Neural cell (in vitro differentiated cells): ENCODE measurements at regions not wholly inside any gene's neighbourhood (a gene's known extent, or its start where the extent isn't known, plus 50 kb on each side); places are given as distances from the start of the nearest gene placed in this dataset.

Experiments used
- H2AFZ ChIP-seq: fragments of 200-600, 300-800 bp; sonication (generic), shearing (Covaris generic); 2 replicates; pipeline ENCODE4 v1.6.0; 2014; ENCODE audit warnings: low read depth, mild to moderate bottlenecking, antibody characterized with exemption, low read length, moderate library complexity
- H3F3A ChIP-seq: fragments of 200-600 bp; shearing (Covaris generic); 2 replicates; pipeline ENCODE4 v1.6.1; 2016; ENCODE audit warnings: mild to moderate bottlenecking, moderate library complexity, mixed read lengths, antibody characterized with exemption, low read length; ENCODE audit not compliant: insufficient read depth, poor library complexity, severe bottlenecking
- H3K27ac ChIP-seq: fragments of 200-600, 300-800 bp; sonication (generic), shearing (Covaris generic); 2 replicates; pipeline ENCODE4 v1.5.1; 2014; ENCODE audit warnings: mild to moderate bottlenecking, low read length, moderate library complexity
- H3K27me3 ChIP-seq: fragments of 300-800, 200-600 bp; sonication (generic), shearing (Covaris generic); 2 replicates; pipeline ENCODE4 v1.6.0; 2014; ENCODE audit warnings: mild to moderate bottlenecking, low read depth, low read length, moderate library complexity; ENCODE audit not compliant: insufficient read depth
- H3K36me3 ChIP-seq: fragments of 300-800, 200-600 bp; sonication (generic), shearing (Covaris generic); 2 replicates; pipeline ENCODE4 v1.5.1; 2014; ENCODE audit warnings: mild to moderate bottlenecking, antibody characterized with exemption, low read length, moderate library complexity; ENCODE audit not compliant: insufficient read depth
- H3K4me2 ChIP-seq: fragments of 300-800, 200-600 bp; sonication (generic), shearing (Covaris generic); 2 replicates; pipeline ENCODE4 v1.6.0; 2014; ENCODE audit warnings: mild to moderate bottlenecking, low read length
- H3K4me3 ChIP-seq: fragments of 300-800, 200-600 bp; sonication (generic), shearing (Covaris generic); 2 replicates; pipeline ENCODE4 v1.5.1; 2014; ENCODE audit warnings: mild to moderate bottlenecking, low read length, moderate library complexity
- H3K79me2 ChIP-seq: fragments of 200-600 bp; shearing (Covaris generic); replicated peaks from 2 replicates; pipeline ENCODE4 v1.6.0; 2014; ENCODE audit warnings: mild to moderate bottlenecking, low read length, moderate library complexity; ENCODE audit not compliant: insufficient read depth
- H3K9ac ChIP-seq: fragments of 300-800, 200-600 bp; sonication (generic), shearing (Covaris generic); 2 replicates; pipeline ENCODE4 v1.6.1; 2016; ENCODE audit warnings: mild to moderate bottlenecking, low read length, mixed read lengths
- H3K9me2 ChIP-seq: fragments of 200-600 bp; shearing (Covaris generic); 2 replicates; pipeline ENCODE4 v1.6.1; 2016; ENCODE audit warnings: mild to moderate bottlenecking, low read length, mixed read lengths; ENCODE audit not compliant: insufficient read depth
- H3K9me3 ChIP-seq: fragments of 200-600, 300-800 bp; sonication (generic), shearing (Covaris generic); 2 replicates; pipeline ENCODE4 v1.6.1; 2016; ENCODE audit warnings: mild to moderate bottlenecking, mixed run types, low read length, moderate library complexity, mixed read lengths
- H4K20me1 ChIP-seq: fragments of 200-600 bp; shearing (Covaris generic); 2 replicates; pipeline ENCODE4 v1.6.1; 2016; ENCODE audit warnings: mild to moderate bottlenecking, mixed run types; ENCODE audit not compliant: insufficient read depth
- CTCF ChIP-seq: fragments of 450-650 bp; IDR thresholded peaks from 2 replicates; pipeline ENCODE4 v1.5.1; 2014; ENCODE audit warnings: antibody characterized with exemption, mild to moderate bottlenecking, moderate library complexity; ENCODE audit not compliant: poor library complexity, severe bottlenecking
- EP300 ChIP-seq: fragments of 450-650 bp; conservative IDR thresholded peaks from 2 replicates; pipeline ENCODE4 v1.6.1; 2014; ENCODE audit warnings: antibody characterized with exemption, mild to moderate bottlenecking, moderate library complexity; ENCODE audit not compliant: poor library complexity, severe bottlenecking
- EZH2 ChIP-seq: fragments of 200-600, 300-800 bp; shearing (Covaris generic), sonication (generic); IDR thresholded peaks from 2 replicates; pipeline ENCODE4 v1.6.1; 2014; ENCODE audit warnings: antibody characterized with exemption, low read length, borderline replicate concordance, mild to moderate bottlenecking; ENCODE audit not compliant: insufficient read depth, poor library complexity, severe bottlenecking
- MXI1 ChIP-seq: fragments of 450-650 bp; conservative IDR thresholded peaks from 2 replicates; pipeline ENCODE4 v1.6.1; 2014; ENCODE audit warnings: antibody characterized with exemption, mild to moderate bottlenecking; ENCODE audit not compliant: poor library complexity, severe bottlenecking
- POLR2AphosphoS5 ChIP-seq: IDR thresholded peaks from 2 replicates; pipeline ENCODE4 v1.6.1; 2012
- RAD21 ChIP-seq: fragments of 450-650 bp; conservative IDR thresholded peaks from 2 replicates; pipeline ENCODE4 v1.6.1; 2014; ENCODE audit warnings: antibody characterized with exemption, mild to moderate bottlenecking, moderate library complexity
- REST ChIP-seq: IDR thresholded peaks from 2 replicates; pipeline ENCODE4 v1.6.1; 2012; ENCODE audit warnings: borderline replicate concordance
- SMC3 ChIP-seq: fragments of 450-650 bp; conservative IDR thresholded peaks from 2 replicates; pipeline ENCODE4 v1.6.1; 2014; ENCODE audit warnings: antibody characterized with exemption, mild to moderate bottlenecking, moderate library complexity; ENCODE audit not compliant: poor library complexity
- TAF1 ChIP-seq: IDR thresholded peaks from 2 replicates; pipeline ENCODE4 v1.6.1; 2012; ENCODE audit warnings: low read depth

- no peak for TF ChIP-seq MXI1
- no peak for TF ChIP-seq REST
- TF ChIP-seq EP300, result no peak
- TF ChIP-seq POLR2AphosphoS5, result no peak
- TF ChIP-seq SMC3, result no peak
- no peak for TF ChIP-seq EZH2
- no peak for TF ChIP-seq CTCF
- TF ChIP-seq RAD21, result no peak
- no peak for TF ChIP-seq TAF1
- H3K9me2 ChIP-seq, result no peaks in the 10 kb centered on the region
- H3K9me3 ChIP-seq, result no peaks in the 10 kb centered on the region
- H3K36me3 ChIP-seq, result no peaks in the 10 kb centered on the region
- no peak overlapping the region for H3K27ac ChIP-seq
- no peaks in the 10 kb centered on the region for H3K79me2 ChIP-seq
- no peaks in the 10 kb centered on the region for H3K27me3 ChIP-seq
- H3F3A ChIP-seq, result no peaks in the 10 kb centered on the region
- H3K4me3 ChIP-seq, result no peak overlapping the region
- H3K9ac ChIP-seq, result no peak overlapping the region
- no peaks in the 10 kb centered on the region for H4K20me1 ChIP-seq
- H3K4me2 ChIP-seq, result no peak overlapping the region
- no peak overlapping the region for H2AFZ ChIP-seq
Observed at GRCh38 chr10:120012131-120012400, 119.5 kb downstream of the SEC23IP start.

GRCh38 chr10:120012566-120012965 lies 120.0 kb downstream of the SEC23IP start:
- no peaks in the 10 kb centered on the region for H4K20me1 ChIP-seq
- TF ChIP-seq TAF1, result no peak
- TF ChIP-seq MXI1, result no peak
- TF ChIP-seq EZH2, result no peak
- no peak for TF ChIP-seq CTCF
- TF ChIP-seq RAD21, result no peak
- TF ChIP-seq EP300, result no peak
- TF ChIP-seq POLR2AphosphoS5, result no peak
- no peak for TF ChIP-seq SMC3
- TF ChIP-seq REST, result no peak
- no peaks in the 10 kb centered on the region for H3F3A ChIP-seq
- no peaks in the 10 kb centered on the region for H3K36me3 ChIP-seq
- H3K9ac ChIP-seq, result no peak overlapping the region
- no peaks in the 10 kb centered on the region for H3K9me3 ChIP-seq
- H3K27ac ChIP-seq, result no peak overlapping the region
- H3K27me3 ChIP-seq, result no peaks in the 10 kb centered on the region
- H3K4me3 ChIP-seq, result no peak overlapping the region
- no peaks in the 10 kb centered on the region for H3K9me2 ChIP-seq
- H3K4me2 ChIP-seq, result no peak overlapping the region
- H3K79me2 ChIP-seq, result no peaks in the 10 kb centered on the region
- H2AFZ ChIP-seq, result no peak overlapping the region
